ACC112 (cell line): ENCODE measurements at regions not wholly inside any gene's neighbourhood (a gene's known extent, or its start where the extent isn't known, plus 50 kb on each side); places are given as distances from the start of the nearest gene placed in this dataset.

Source experiments
- H2AFZ ChIP-seq: fragments of 200-600 bp; sonication (generic); one replicate; pipeline ENCODE4 v1.6.0; 2017; ENCODE audit warnings: antibody characterized with exemption, low read length; ENCODE audit not compliant: unreplicated experiment
- H3K27ac ChIP-seq: fragments of 200-600 bp; sonication (generic); 2 replicates; pipeline ENCODE4 v1.5.1; 2014; ENCODE audit warnings: low read depth, mild to moderate bottlenecking, antibody characterized with exemption, low read length, moderate library complexity
- H3K27me3 ChIP-seq: fragments of 200-600 bp; sonication (generic); 2 replicates; pipeline ENCODE4 v1.6.1; 2014; ENCODE audit warnings: mild to moderate bottlenecking, antibody characterized with exemption, low read length, moderate library complexity, mixed read lengths; ENCODE audit not compliant: insufficient read depth
- H3K36me3 ChIP-seq: fragments of 200-600 bp; sonication (generic); 2 replicates; pipeline ENCODE4 v1.6.1; 2016; ENCODE audit warnings: mild to moderate bottlenecking, antibody characterized with exemption, low read length, moderate library complexity, mixed read lengths; ENCODE audit not compliant: insufficient read depth
- H3K4me1 ChIP-seq: fragments of 200-600 bp; sonication (generic); one replicate; pipeline ENCODE4 v1.6.1; 2016; ENCODE audit warnings: low read length, mixed read lengths; ENCODE audit not compliant: insufficient read depth, unreplicated experiment, control insufficient read depth
- H3K4me3 ChIP-seq: fragments of 200-600 bp; sonication (generic); 2 replicates; pipeline ENCODE4 v1.5.1; 2014; ENCODE audit warnings: mild to moderate bottlenecking, low read depth, low read length
- H3K79me2 ChIP-seq: fragments of 200-600 bp; sonication (generic); one replicate; pipeline ENCODE4 v1.6.0; 2016; ENCODE audit warnings: low read length; ENCODE audit not compliant: control insufficient read depth, unreplicated experiment, insufficient read depth

GRCh38 chr7:145065473-145065872 is 229.6 kb upstream of the TPK1 start:
- H2AFZ ChIP-seq = no peak overlapping the region
- H3K4me3 ChIP-seq = no peak overlapping the region
- no peaks in the 10 kb centered on the region for H3K4me1 ChIP-seq
- no peak overlapping the region for H3K27ac ChIP-seq
- no peaks in the 10 kb centered on the region for H3K27me3 ChIP-seq
- no peaks in the 10 kb centered on the region for H3K79me2 ChIP-seq
- no peaks in the 10 kb centered on the region for H3K36me3 ChIP-seq

- Histone ChIP-seq H3K4me1 (no peaks in the 10 kb centered on the region), H3K27me3 (no peaks in the 10 kb centered on the region), H3K79me2 (no peaks in the 10 kb centered on the region), H3K4me3 (no peak overlapping the region), H3K27ac (no peak overlapping the region), H2AFZ (no peak overlapping the region), H3K36me3 (no peaks in the 10 kb centered on the region)
Measured at GRCh38 chr7:145064114-145064513, 228.3 kb upstream of the TPK1 start.

- Histone ChIP-seq H3K27me3 (no peaks in the 10 kb centered on the region), H3K36me3 (no peaks in the 10 kb centered on the region), H3K4me1 (no peaks in the 10 kb centered on the region), H3K27ac (no peak overlapping the region), H3K4me3 (no peak overlapping the region), H2AFZ (no peak overlapping the region), H3K79me2 (no peaks in the 10 kb centered on the region)
Measured at GRCh38 chr7:145053781-145054180, 217.9 kb upstream of the TPK1 start.

- H3K4me1 ChIP-seq = no peaks in the 10 kb centered on the region
- no peak overlapping the region for H3K27ac ChIP-seq
- no peak overlapping the region for H2AFZ ChIP-seq
- no peak overlapping the region for H3K4me3 ChIP-seq
- H3K79me2 ChIP-seq = no peaks in the 10 kb centered on the region
- no peaks in the 10 kb centered on the region for H3K27me3 ChIP-seq
- H3K36me3 ChIP-seq = no peaks in the 10 kb centered on the region
Measured at GRCh38 chr7:145050415-145050814, 214.6 kb upstream of the TPK1 start.

- H3K4me1 ChIP-seq = no peaks in the 10 kb centered on the region
- H3K36me3 ChIP-seq = no peaks in the 10 kb centered on the region
- H2AFZ ChIP-seq = no peak overlapping the region
- no peaks in the 10 kb centered on the region for H3K79me2 ChIP-seq
- no peak overlapping the region for H3K27ac ChIP-seq
- no peaks in the 10 kb centered on the region for H3K27me3 ChIP-seq
- H3K4me3 ChIP-seq = no peak overlapping the region
Measured at GRCh38 chr7:145036604-145037405, 201.0 kb upstream of the TPK1 start.

GRCh38 chr7:145031162-145031561 is 195.3 kb upstream of the TPK1 start:
- Histone ChIP-seq H3K79me2 (no peaks in the 10 kb centered on the region), H3K4me1 (no peaks in the 10 kb centered on the region), H3K27ac (no peak overlapping the region), H3K36me3 (no peaks in the 10 kb centered on the region), H3K27me3 (no peaks in the 10 kb centered on the region), H3K4me3 (no peak overlapping the region), H2AFZ (peak overlapping the region; percentile 25)

GRCh38 chr7:145030754-145031153 is 194.9 kb upstream of the TPK1 start:
- Histone ChIP-seq H3K4me1 (no peaks in the 10 kb centered on the region), H2AFZ (no peak overlapping the region), H3K79me2 (no peaks in the 10 kb centered on the region), H3K27me3 (no peaks in the 10 kb centered on the region), H3K27ac (no peak overlapping the region), H3K4me3 (no peak overlapping the region), H3K36me3 (no peaks in the 10 kb centered on the region)

GRCh38 chr7:145020454-145020853 is 184.6 kb upstream of the TPK1 start:
- H3K27ac ChIP-seq = no peak overlapping the region
- H3K4me1 ChIP-seq = no peaks in the 10 kb centered on the region
- no peaks in the 10 kb centered on the region for H3K36me3 ChIP-seq
- no peak overlapping the region for H3K4me3 ChIP-seq
- H3K79me2 ChIP-seq = no peaks in the 10 kb centered on the region
- H3K27me3 ChIP-seq = no peaks in the 10 kb centered on the region
- no peak overlapping the region for H2AFZ ChIP-seq

- Histone ChIP-seq H3K79me2 (no peaks in the 10 kb centered on the region), H3K27ac (no peak overlapping the region), H2AFZ (no peak overlapping the region), H3K4me1 (no peaks in the 10 kb centered on the region), H3K36me3 (no peaks in the 10 kb centered on the region), H3K27me3 (no peaks in the 10 kb centered on the region), H3K4me3 (no peak overlapping the region)
Measured at GRCh38 chr7:145016068-145016467, 180.2 kb upstream of the TPK1 start.

GRCh38 chr7:145009876-145010275 is 174.0 kb upstream of the TPK1 start:
- H3K27ac ChIP-seq = no peak overlapping the region
- no peak overlapping the region for H3K4me3 ChIP-seq
- H3K79me2 ChIP-seq = no peaks in the 10 kb centered on the region
- H2AFZ ChIP-seq = no peak overlapping the region
- no peaks in the 10 kb centered on the region for H3K36me3 ChIP-seq
- H3K27me3 ChIP-seq = no peaks in the 10 kb centered on the region
- H3K4me1 ChIP-seq = no peaks in the 10 kb centered on the region

- H3K4me1 ChIP-seq = no peaks in the 10 kb centered on the region
- H3K27me3 ChIP-seq = no peaks in the 10 kb centered on the region
- no peak overlapping the region for H2AFZ ChIP-seq
- no peaks in the 10 kb centered on the region for H3K79me2 ChIP-seq
- H3K36me3 ChIP-seq = no peaks in the 10 kb centered on the region
- H3K4me3 ChIP-seq = no peak overlapping the region
- H3K27ac ChIP-seq = no peak overlapping the region
Measured at GRCh38 chr7:145005601-145006000, 169.7 kb upstream of the TPK1 start.
